ENCODE measurements at regions not wholly inside any gene's neighbourhood (a gene's known extent, or its start where the extent isn't known, plus 50 kb on each side); places are given as distances from the start of the nearest gene placed in this dataset.
"Not testable (repeated sequence)": the region's sequence is repeated elsewhere in the genome, so short reads cannot be mapped to it uniquely, and the experiment has no call there.

GRCh38 chr2:230634146-230634545, 78.5 kb upstream of the CAB39 start:
- H3K4me2 ChIP-seq: no peak overlapping the region
- H3F3A ChIP-seq (replicated peaks; ENCODE audit: insufficient read depth): no peaks in the 10 kb centered on the region
- no peaks in the 10 kb centered on the region for H3K9me2 ChIP-seq
- WGBS (ENCODE audit: low lambda C conversion rate): 6% methylated on average over 1 of the region's 1 CpG
- H3K9me3 ChIP-seq: no peaks in the 10 kb centered on the region
- no peak overlapping the region for H3K27ac ChIP-seq (ENCODE audit: low read depth in 2 of 2, low read length in 1 of 2)
- H3K4me1 ChIP-seq (ENCODE audit: control insufficient read depth in 1 of 2, insufficient read depth in 2 of 2, low read depth in 1 of 2, low read length in 1 of 2): no peaks in the 10 kb centered on the region
- no peaks in the 10 kb centered on the region for H3K27me3 ChIP-seq (ENCODE audit: insufficient read depth)
- H3K4me3 ChIP-seq (ENCODE audit: low read depth in 2 of 2, low read length in 1 of 2): no peak overlapping the region
- no peak overlapping the region for H3K9ac ChIP-seq
- TF ChIP-seq YY1 (IDR thresholded peaks at IDR 0.05; ENCODE audit: low read depth): no peak
- POLR2A ChIA-PET: no interaction called here
- CTCF ChIA-PET: no interaction called here
- H3K36me3 ChIP-seq (replicated peaks in 1 of 2; ENCODE audit: control insufficient read depth in 1 of 2, insufficient read depth in 2 of 2, low read length in 1 of 2): no peaks in the 10 kb centered on the region
- H2AFZ ChIP-seq (ENCODE audit: low read depth): no peak overlapping the region
- H3K79me2 ChIP-seq (ENCODE audit: insufficient read depth): no peaks in the 10 kb centered on the region
- DNase-seq: no peak
- H4K20me1 ChIP-seq (ENCODE audit: insufficient read depth): no peaks in the 10 kb centered on the region

- DNase-seq; H3K9me2 ChIP-seq; H3F3A ChIP-seq (replicated peaks; ENCODE audit: insufficient read depth); CTCF ChIA-PET; POLR2A ChIA-PET; H3K36me3 ChIP-seq (replicated peaks in 1 of 2; ENCODE audit: control insufficient read depth in 1 of 2, insufficient read depth in 2 of 2, low read length in 1 of 2); H4K20me1 ChIP-seq (ENCODE audit: insufficient read depth); H3K27me3 ChIP-seq (ENCODE audit: insufficient read depth); H2AFZ ChIP-seq (ENCODE audit: low read depth); H3K4me1 ChIP-seq (ENCODE audit: control insufficient read depth in 1 of 2, insufficient read depth in 2 of 2, low read depth in 1 of 2, low read length in 1 of 2); H3K79me2 ChIP-seq (ENCODE audit: insufficient read depth); H3K9ac ChIP-seq; H3K9me3 ChIP-seq; H3K4me2 ChIP-seq; H3K4me3 ChIP-seq (ENCODE audit: low read depth in 2 of 2, low read length in 1 of 2); H3K27ac ChIP-seq (ENCODE audit: low read depth in 2 of 2, low read length in 1 of 2): not testable (repeated sequence)
- WGBS (ENCODE audit: low lambda C conversion rate): 88% methylated on average over 5 of the region's 5 CpGs
Observed at GRCh38 chr2:230634721-230635313, 77.8 kb upstream of the CAB39 start.

GRCh38 chr2:230636684-230637271, 75.9 kb upstream of the CAB39 start:
- Histone ChIP-seq H3K79me2 (ENCODE audit: insufficient read depth) (no peaks in the 10 kb centered on the region), H3K4me3 (ENCODE audit: low read depth in 2 of 2, low read length in 1 of 2) (no peak overlapping the region), H3K4me2 (no peak overlapping the region), H3K9ac (no peak overlapping the region), H3K27me3 (ENCODE audit: insufficient read depth) (no peaks in the 10 kb centered on the region), H2AFZ (ENCODE audit: low read depth) (no peak overlapping the region), H3K36me3 (replicated peaks in 1 of 2; ENCODE audit: control insufficient read depth in 1 of 2, insufficient read depth in 2 of 2, low read length in 1 of 2) (no peaks in the 10 kb centered on the region), H3K4me1 (ENCODE audit: control insufficient read depth in 1 of 2, insufficient read depth in 2 of 2, low read depth in 1 of 2, low read length in 1 of 2) (no peaks in the 10 kb centered on the region), H3K9me3 (no peaks in the 10 kb centered on the region), H4K20me1 (ENCODE audit: insufficient read depth) (no peaks in the 10 kb centered on the region), H3K27ac (ENCODE audit: low read depth in 2 of 2, low read length in 1 of 2) (no peak overlapping the region), H3K9me2 (no peaks in the 10 kb centered on the region), H3F3A (replicated peaks; ENCODE audit: insufficient read depth) (no peaks in the 10 kb centered on the region)
- POLR2A ChIA-PET: no interaction called here
- DNase-seq: no peak
- TF ChIP-seq ELF1 (IDR thresholded peaks at IDR 0.05) (no peak), SMC3 (IDR thresholded peaks at IDR 0.05; ENCODE audit: low read depth, low read length) (no peak), IRF3 (IDR thresholded peaks at IDR 0.05; ENCODE audit: low read depth, low read length) (no peak), TEAD4 (IDR thresholded peaks at IDR 0.05; ENCODE audit: borderline replicate concordance, insufficient read depth) (no peak), TCF12 (IDR thresholded peaks at IDR 0.05) (no peak), EP300 (IDR thresholded peaks at IDR 0.05; ENCODE audit: borderline replicate concordance in 1 of 2, low read depth in 1 of 2, low read length in 1 of 2) (no peak), RAD21 (IDR thresholded peaks at IDR 0.05; ENCODE audit: low read length) (no peak)
- 52% methylated on average over 6 of the region's 6 CpGs for WGBS (ENCODE audit: low lambda C conversion rate)
- CTCF ChIA-PET: no interaction called here

- DNase-seq; H3K4me1 ChIP-seq (ENCODE audit: control insufficient read depth in 1 of 2, insufficient read depth in 2 of 2, low read depth in 1 of 2, low read length in 1 of 2); H3K9ac ChIP-seq; H3K9me2 ChIP-seq; H3K79me2 ChIP-seq (ENCODE audit: insufficient read depth); H4K20me1 ChIP-seq (ENCODE audit: insufficient read depth); POLR2A ChIA-PET; H3K4me3 ChIP-seq (ENCODE audit: low read depth in 2 of 2, low read length in 1 of 2); CTCF ChIA-PET; H3F3A ChIP-seq (replicated peaks; ENCODE audit: insufficient read depth); H3K27me3 ChIP-seq (ENCODE audit: insufficient read depth); H3K27ac ChIP-seq (ENCODE audit: low read depth in 2 of 2, low read length in 1 of 2); H2AFZ ChIP-seq (ENCODE audit: low read depth); H3K36me3 ChIP-seq (replicated peaks in 1 of 2; ENCODE audit: control insufficient read depth in 1 of 2, insufficient read depth in 2 of 2, low read length in 1 of 2); H3K9me3 ChIP-seq; H3K4me2 ChIP-seq: not testable (repeated sequence)
- whole genome bisulfite sequencing (ENCODE audit: low lambda C conversion rate): 83% methylated on average over 7 of the region's 8 CpGs
Observed at GRCh38 chr2:230637486-230637885, 75.2 kb upstream of the CAB39 start.
